ENCODE measurements at regions not wholly inside any gene's neighbourhood (a gene's known extent, or its start where the extent isn't known, plus 50 kb on each side); places are given as distances from the start of the nearest gene placed in this dataset.

- no peaks in the 10 kb centered on the region for H3K27me3 ChIP-seq (ENCODE audit: insufficient read depth, low read length, poor library complexity, severe bottlenecking)
- no peak overlapping the region for H3K4me3 Mint-ChIP-seq
- no peak for DNase-seq
- H3K36me3 ChIP-seq (ENCODE audit: insufficient read depth, low read length) = no peaks in the 10 kb centered on the region
- no peak overlapping the region for H3K4me3 ChIP-seq (ENCODE audit: low read length)
- POLR2A ChIA-PET = no interaction called here
- H3K27ac ChIP-seq (ENCODE audit: low read depth, low read length) = no peak overlapping the region
- H3K36me3 Mint-ChIP-seq = no peaks in the 10 kb centered on the region
- H3K27ac Mint-ChIP-seq = no peak overlapping the region
- H3K9me3 Mint-ChIP-seq = peaks cover 2 to 15% (median 8%) of the 10 kb centered on the region in 5 donors
- no peaks in the 10 kb centered on the region for H3K4me1 ChIP-seq (ENCODE audit: insufficient read depth, low read length)
- H3K4me1 Mint-ChIP-seq = no peaks in the 10 kb centered on the region
- no peaks in the 10 kb centered on the region for H3K9me3 ChIP-seq (ENCODE audit: low read length)
- CTCF ChIA-PET = no interaction called here
- H3K27me3 Mint-ChIP-seq = no peaks in the 10 kb centered on the region
These were observed 173.3 kb downstream of the RFX6 start for GRCh38 chr6:117050301-117050700.

- Mint-ChIP-seq H3K4me1 (no peaks in the 10 kb centered on the region), H3K27me3 (peaks cover 0 to 3% of the 10 kb centered on the region in 2 donors), H3K36me3 (no peaks in the 10 kb centered on the region), H3K27ac (no peak overlapping the region), H3K9me3 (peaks cover 0 to 13% (median 4%) of the 10 kb centered on the region in 5 donors), H3K4me3 (no peak overlapping the region)
- CTCF ChIA-PET = no interaction called here
- no peak for DNase-seq
- H3K36me3 ChIP-seq (ENCODE audit: insufficient read depth, low read length) = no peaks in the 10 kb centered on the region
- no peak overlapping the region for H3K27ac ChIP-seq (ENCODE audit: low read depth, low read length)
- no peak overlapping the region for H3K4me3 ChIP-seq (ENCODE audit: low read length)
- H3K9me3 ChIP-seq (ENCODE audit: low read length) = no peaks in the 10 kb centered on the region
- H3K4me1 ChIP-seq (ENCODE audit: insufficient read depth, low read length) = no peaks in the 10 kb centered on the region
- POLR2A ChIA-PET = no interaction called here
- H3K27me3 ChIP-seq (ENCODE audit: insufficient read depth, low read length, poor library complexity, severe bottlenecking) = no peaks in the 10 kb centered on the region
These were observed 193.2 kb upstream of the VGLL2 start for GRCh38 chr6:117072134-117072533.

- CTCF ChIA-PET = no interaction called here
- no peaks in the 10 kb centered on the region for H3K4me1 Mint-ChIP-seq
- no peaks in the 10 kb centered on the region for H3K36me3 Mint-ChIP-seq
- Histone ChIP-seq H3K36me3 (ENCODE audit: insufficient read depth, low read length) (no peaks in the 10 kb centered on the region), H3K4me1 (ENCODE audit: insufficient read depth, low read length) (no peaks in the 10 kb centered on the region), H3K27me3 (ENCODE audit: insufficient read depth, low read length, poor library complexity, severe bottlenecking) (no peaks in the 10 kb centered on the region), H3K27ac (ENCODE audit: low read depth, low read length) (no peak overlapping the region), H3K4me3 (ENCODE audit: low read length) (no peak overlapping the region), H3K9me3 (ENCODE audit: low read length) (no peaks in the 10 kb centered on the region)
- no peak overlapping the region for H3K27ac Mint-ChIP-seq
- DNase-seq = no peak
- H3K27me3 Mint-ChIP-seq = peaks cover 0 to 3% of the 10 kb centered on the region in 2 donors
- peaks cover 0 to 13% (median 4%) of the 10 kb centered on the region in 5 donors for H3K9me3 Mint-ChIP-seq
- H3K4me3 Mint-ChIP-seq = no peak overlapping the region
- POLR2A ChIA-PET = no interaction called here
These were observed 192.6 kb upstream of the VGLL2 start for GRCh38 chr6:117072781-117073180.

- Histone ChIP-seq H3K27ac (ENCODE audit: low read depth, low read length) (no peak overlapping the region), H3K4me1 (ENCODE audit: insufficient read depth, low read length) (no peaks in the 10 kb centered on the region), H3K4me3 (ENCODE audit: low read length) (no peak overlapping the region), H3K9me3 (ENCODE audit: low read length) (no peaks in the 10 kb centered on the region), H3K36me3 (ENCODE audit: insufficient read depth, low read length) (no peaks in the 10 kb centered on the region), H3K27me3 (ENCODE audit: insufficient read depth, low read length, poor library complexity, severe bottlenecking) (no peaks in the 10 kb centered on the region)
- Mint-ChIP-seq H3K36me3 (no peaks in the 10 kb centered on the region), H3K9me3 (peaks cover 0 to 13% (median 4%) of the 10 kb centered on the region in 5 donors), H3K4me3 (no peak overlapping the region), H3K27me3 (peaks cover 0 to 3% of the 10 kb centered on the region in 2 donors), H3K27ac (no peak overlapping the region), H3K4me1 (no peaks in the 10 kb centered on the region)
- CTCF ChIA-PET = no interaction called here
- DNase-seq = no peak
- POLR2A ChIA-PET = no interaction called here
These were observed 190.7 kb upstream of the VGLL2 start for GRCh38 chr6:117074672-117075071.

GRCh38 chr6:117075218-117075617 lies 190.1 kb upstream of the VGLL2 start:
- Mint-ChIP-seq H3K27me3 (peaks cover 0 to 3% of the 10 kb centered on the region in 2 donors), H3K9me3 (peaks cover 0 to 13% (median 4%) of the 10 kb centered on the region in 5 donors), H3K4me1 (no peaks in the 10 kb centered on the region), H3K36me3 (no peaks in the 10 kb centered on the region), H3K4me3 (no peak overlapping the region), H3K27ac (no peak overlapping the region)
- Histone ChIP-seq H3K4me3 (ENCODE audit: low read length) (no peak overlapping the region), H3K4me1 (ENCODE audit: insufficient read depth, low read length) (no peaks in the 10 kb centered on the region), H3K9me3 (ENCODE audit: low read length) (no peaks in the 10 kb centered on the region), H3K27me3 (ENCODE audit: insufficient read depth, low read length, poor library complexity, severe bottlenecking) (no peaks in the 10 kb centered on the region), H3K36me3 (ENCODE audit: insufficient read depth, low read length) (no peaks in the 10 kb centered on the region), H3K27ac (ENCODE audit: low read depth, low read length) (no peak overlapping the region)
- no peak for DNase-seq
- ChIA-PET CTCF (no interaction called here), POLR2A (no interaction called here)

- Histone ChIP-seq H3K4me1 (ENCODE audit: insufficient read depth, low read length) (no peaks in the 10 kb centered on the region), H3K27ac (ENCODE audit: low read depth, low read length) (no peak overlapping the region), H3K27me3 (ENCODE audit: insufficient read depth, low read length, poor library complexity, severe bottlenecking) (no peaks in the 10 kb centered on the region), H3K9me3 (ENCODE audit: low read length) (no peaks in the 10 kb centered on the region), H3K4me3 (ENCODE audit: low read length) (no peak overlapping the region), H3K36me3 (ENCODE audit: insufficient read depth, low read length) (no peaks in the 10 kb centered on the region)
- Mint-ChIP-seq H3K4me3 (no peak overlapping the region), H3K36me3 (no peaks in the 10 kb centered on the region), H3K27ac (no peak overlapping the region), H3K9me3 (peaks cover 0 to 12% (median 4%) of the 10 kb centered on the region in 5 donors), H3K4me1 (no peaks in the 10 kb centered on the region), H3K27me3 (peaks cover 0 to 3% of the 10 kb centered on the region in 2 donors)
- POLR2A ChIA-PET = no interaction called here
- DNase-seq = no peak
- CTCF ChIA-PET = no interaction called here
These were observed 189.3 kb upstream of the VGLL2 start for GRCh38 chr6:117076076-117076475.

DNA sequence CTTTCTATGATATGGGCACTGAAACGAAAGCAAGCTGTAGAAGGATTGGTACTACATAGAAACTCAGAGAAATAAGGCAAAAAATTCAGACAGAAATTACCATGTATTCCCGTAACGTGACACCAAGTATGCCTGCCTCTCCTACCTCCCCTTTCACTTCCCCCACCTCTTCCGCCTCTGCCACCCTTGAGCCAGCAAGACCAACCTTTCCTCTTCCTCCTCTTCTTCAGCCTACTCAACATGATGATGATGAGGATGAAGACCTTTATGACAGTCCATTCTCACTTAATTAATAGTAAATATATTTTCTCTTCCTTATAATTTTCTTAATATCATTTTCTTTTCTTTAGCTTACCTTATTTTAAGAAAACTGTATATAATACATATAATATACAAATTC lies 188.1 kb upstream of the VGLL2 start:
- Mint-ChIP-seq H3K4me1 (no peaks in the 10 kb centered on the region), H3K27ac (no peak overlapping the region), H3K27me3 (peaks cover 0 to 3% of the 10 kb centered on the region in 2 donors), H3K36me3 (no peaks in the 10 kb centered on the region), H3K9me3 (peaks cover 0 to 10% (median 4%) of the 10 kb centered on the region in 5 donors), H3K4me3 (no peak overlapping the region)
- CTCF ChIA-PET = no interaction called here
- no peak for DNase-seq
- H3K4me1 ChIP-seq (ENCODE audit: insufficient read depth, low read length) = no peaks in the 10 kb centered on the region
- POLR2A ChIA-PET = no interaction called here
- H3K36me3 ChIP-seq (ENCODE audit: insufficient read depth, low read length) = no peaks in the 10 kb centered on the region
- no peak overlapping the region for H3K27ac ChIP-seq (ENCODE audit: low read depth, low read length)
- no peaks in the 10 kb centered on the region for H3K27me3 ChIP-seq (ENCODE audit: insufficient read depth, low read length, poor library complexity, severe bottlenecking)
- no peaks in the 10 kb centered on the region for H3K9me3 ChIP-seq (ENCODE audit: low read length)
- no peak overlapping the region for H3K4me3 ChIP-seq (ENCODE audit: low read length)

- Histone ChIP-seq H3K4me1 (ENCODE audit: insufficient read depth, low read length) (no peaks in the 10 kb centered on the region), H3K4me3 (ENCODE audit: low read length) (no peak overlapping the region), H3K27ac (ENCODE audit: low read depth, low read length) (no peak overlapping the region), H3K27me3 (ENCODE audit: insufficient read depth, low read length, poor library complexity, severe bottlenecking) (no peaks in the 10 kb centered on the region), H3K36me3 (ENCODE audit: insufficient read depth, low read length) (no peaks in the 10 kb centered on the region), H3K9me3 (ENCODE audit: low read length) (no peaks in the 10 kb centered on the region)
- Mint-ChIP-seq H3K4me1 (no peaks in the 10 kb centered on the region), H3K27me3 (peaks cover 0 to 1% of the 10 kb centered on the region in 2 donors), H3K27ac (no peak overlapping the region), H3K4me3 (no peak overlapping the region), H3K9me3 (peaks cover 0 to 4% (median 0%) of the 10 kb centered on the region in 5 donors), H3K36me3 (no peaks in the 10 kb centered on the region)
- DNase-seq = no peak
- ChIA-PET CTCF (no interaction called here), POLR2A (no interaction called here)
These were observed 186.7 kb upstream of the VGLL2 start for GRCh38 chr6:117078624-117079023.

DNA sequence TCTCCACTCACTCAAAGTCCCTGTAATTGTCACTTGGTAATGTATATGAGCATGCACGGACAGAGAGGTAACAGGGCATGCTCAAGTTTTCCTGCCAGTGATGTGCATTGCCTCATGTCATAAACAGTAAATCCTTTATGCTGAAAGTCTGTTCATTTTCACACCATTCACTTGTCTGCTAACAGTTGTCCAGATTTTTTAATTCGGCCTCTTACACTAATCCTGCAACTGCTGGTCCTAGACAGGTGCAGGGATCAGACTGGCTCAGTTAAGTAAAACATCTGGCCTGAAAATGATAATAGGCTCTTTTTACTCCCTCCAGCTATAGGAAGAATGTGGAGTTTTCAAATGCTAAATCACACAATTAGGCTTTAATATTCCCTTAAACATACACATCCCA lies 185.4 kb upstream of the VGLL2 start:
- no peaks in the 10 kb centered on the region for H3K4me1 ChIP-seq (ENCODE audit: insufficient read depth, low read length)
- no peak overlapping the region for H3K4me3 ChIP-seq (ENCODE audit: low read length)
- no peaks in the 10 kb centered on the region for H3K27me3 ChIP-seq (ENCODE audit: insufficient read depth, low read length, poor library complexity, severe bottlenecking)
- ChIA-PET CTCF (no interaction called here), POLR2A (no interaction called here)
- Mint-ChIP-seq H3K4me1 (no peaks in the 10 kb centered on the region), H3K27ac (no peak overlapping the region), H3K27me3 (no peaks in the 10 kb centered on the region), H3K9me3 (peaks cover 0 to 2% (median 0%) of the 10 kb centered on the region in 5 donors), H3K4me3 (no peak overlapping the region), H3K36me3 (no peaks in the 10 kb centered on the region)
- DNase-seq = no peak
- H3K27ac ChIP-seq (ENCODE audit: low read depth, low read length) = no peak overlapping the region
- H3K36me3 ChIP-seq (ENCODE audit: insufficient read depth, low read length) = no peaks in the 10 kb centered on the region
- no peaks in the 10 kb centered on the region for H3K9me3 ChIP-seq (ENCODE audit: low read length)

Data from CD8-positive, alpha-beta memory T cell (primary cell).